ENCODE measurements at regions not wholly inside any gene's neighbourhood (a gene's known extent, or its start where the extent isn't known, plus 50 kb on each side); places are given as distances from the start of the nearest gene placed in this dataset.
"Not testable (repeated sequence)": the region's sequence is repeated elsewhere in the genome, so short reads cannot be mapped to it uniquely, and the experiment has no call there.

DNA sequence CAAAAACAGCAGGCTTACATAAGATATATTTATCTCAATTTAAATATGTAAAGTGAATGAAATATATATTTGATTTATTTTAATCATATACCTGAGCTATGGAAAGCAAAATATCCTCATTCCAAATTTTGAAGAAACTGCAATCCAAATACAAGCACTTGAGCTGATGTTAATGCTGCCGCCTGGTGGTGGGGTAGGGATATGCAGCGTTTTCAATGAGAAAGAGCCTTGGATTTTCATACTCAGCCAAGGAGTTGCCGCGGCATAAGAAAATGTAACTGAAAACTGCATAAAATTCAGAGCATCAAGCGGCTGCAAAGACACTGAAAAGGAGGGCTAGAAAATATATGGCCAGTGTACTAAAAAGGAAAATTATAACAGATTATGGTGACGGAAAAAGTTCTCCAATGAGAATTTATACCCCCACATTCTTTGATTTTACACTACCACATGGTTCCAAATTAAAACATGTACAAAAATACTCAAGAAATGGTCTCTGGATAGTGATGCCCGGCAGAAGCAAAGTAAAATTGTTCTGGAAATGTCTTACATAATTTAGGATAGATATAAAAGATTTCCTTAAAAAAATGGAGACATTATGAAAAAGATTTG lies 660.3 kb upstream of the PITX2 start:
- DNase-seq = no peak

DNA sequence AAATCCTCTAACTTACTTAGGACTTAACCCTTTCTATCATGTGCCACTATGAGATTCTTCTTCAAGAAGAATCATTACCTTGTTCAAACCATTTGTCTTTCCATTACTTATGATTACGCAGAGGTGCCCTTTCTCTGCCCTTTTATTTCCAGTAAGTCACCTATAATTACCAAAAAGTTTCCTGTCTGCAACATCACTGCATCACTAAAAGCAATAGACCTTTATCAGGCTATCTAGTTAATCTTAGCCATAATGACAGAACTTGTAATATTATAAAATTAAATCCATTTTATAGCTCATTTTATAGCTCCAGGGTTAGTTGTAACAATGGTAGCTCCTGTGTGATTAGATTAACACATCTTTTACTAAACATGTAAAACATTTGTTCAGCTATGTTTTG lies 673.6 kb upstream of the PITX2 start:
- DNase-seq = no peak

DNA sequence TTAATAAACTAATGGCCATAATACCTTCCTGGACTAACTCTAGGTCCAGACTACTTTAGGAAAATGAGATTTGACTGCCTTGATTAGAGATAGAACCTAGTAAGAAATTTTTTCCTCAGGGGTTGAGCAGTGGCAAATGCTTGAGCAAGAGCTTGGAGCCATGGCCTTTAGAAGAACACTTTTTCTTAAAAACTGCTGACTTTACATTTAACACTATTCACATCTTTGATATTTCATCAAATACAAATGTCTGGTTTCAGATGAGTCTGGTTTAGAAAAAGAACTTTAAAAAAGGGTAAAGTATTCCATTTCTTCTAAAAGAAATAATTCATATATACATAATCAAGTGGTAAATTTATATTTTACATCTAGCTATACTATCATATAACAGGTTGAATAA lies 680.9 kb upstream of the PITX2 start:
- DNase-seq = no peak

DNA sequence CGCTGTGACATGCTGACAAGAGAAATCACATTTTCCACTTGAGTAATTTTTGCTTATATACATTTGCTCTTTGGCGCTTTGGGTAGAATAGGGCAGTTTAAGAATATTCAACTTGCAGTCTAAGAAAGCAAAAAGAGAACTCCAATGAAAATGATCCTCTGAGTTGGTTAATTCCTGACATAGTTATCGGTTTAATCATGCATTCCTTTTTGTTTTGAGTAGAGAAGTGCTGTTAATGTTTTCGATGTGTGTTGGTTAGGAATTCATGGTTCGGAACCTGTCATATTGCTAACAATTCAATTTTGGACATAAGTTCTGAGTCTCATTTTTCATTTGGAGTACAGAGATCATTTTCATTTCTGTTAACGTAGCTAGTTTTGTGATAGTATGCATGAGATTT lies 700.6 kb upstream of the PITX2 start:
- DNase-seq = no peak

DNA sequence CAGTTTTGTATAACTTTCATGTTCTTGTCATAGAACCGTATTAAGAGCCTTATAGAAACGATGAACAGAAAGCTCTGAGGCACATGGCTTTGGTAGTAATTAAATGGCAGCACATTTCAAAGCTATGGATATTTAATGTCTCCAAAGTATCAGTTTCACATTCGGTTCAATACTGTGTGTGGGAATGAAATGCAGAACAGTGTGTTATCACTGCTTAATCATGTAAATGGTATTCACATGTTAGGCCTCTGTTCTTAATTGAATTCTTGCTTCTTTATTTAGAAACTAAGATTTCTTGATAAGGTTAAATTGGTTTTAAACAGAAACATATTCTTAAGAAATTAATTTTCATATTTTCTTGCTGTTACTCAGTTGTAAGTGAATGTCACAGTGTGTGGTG lies 701.0 kb upstream of the PITX2 start:
- DNase-seq = no peak

DNA sequence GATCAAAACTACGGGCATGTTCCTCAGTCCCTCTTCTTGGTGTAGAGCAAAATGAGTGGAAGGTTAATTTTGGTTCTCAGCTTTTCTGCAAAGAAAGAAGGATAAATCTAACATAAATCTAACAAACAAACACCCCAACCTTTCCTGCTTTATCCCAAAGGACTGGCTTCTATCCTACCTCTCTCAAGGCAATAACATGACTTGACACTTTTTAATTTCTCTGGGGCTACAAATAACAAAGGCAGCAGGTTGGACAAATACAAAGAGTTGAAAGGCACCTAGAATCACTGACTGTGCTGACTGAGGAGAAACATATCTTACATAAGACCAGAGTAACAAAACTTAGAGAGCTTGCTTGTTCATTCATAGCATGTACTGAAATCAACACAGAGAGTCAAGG lies 703.6 kb upstream of the PITX2 start:
- DNase-seq = no peak

DNA sequence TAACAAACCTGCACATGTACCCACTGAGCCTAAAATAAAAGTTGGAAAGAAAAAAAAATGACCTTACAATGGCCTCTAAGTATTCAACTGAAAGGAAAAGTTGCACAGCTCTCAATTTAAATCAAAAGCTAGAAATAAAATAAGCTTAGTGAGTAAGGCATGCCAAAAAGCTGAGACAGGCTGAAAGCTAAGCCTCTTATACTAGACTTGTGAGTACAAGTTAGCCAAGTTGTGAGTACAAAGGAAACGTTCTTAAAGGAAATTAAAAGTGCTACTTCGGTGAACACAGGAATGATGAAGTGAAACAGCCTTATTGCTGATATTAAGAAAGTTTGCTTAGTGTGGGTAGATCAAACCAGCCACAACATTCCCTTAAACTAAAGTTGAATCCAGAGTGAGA lies 707.9 kb upstream of the PITX2 start:
- DNase-seq = no peak

DNA sequence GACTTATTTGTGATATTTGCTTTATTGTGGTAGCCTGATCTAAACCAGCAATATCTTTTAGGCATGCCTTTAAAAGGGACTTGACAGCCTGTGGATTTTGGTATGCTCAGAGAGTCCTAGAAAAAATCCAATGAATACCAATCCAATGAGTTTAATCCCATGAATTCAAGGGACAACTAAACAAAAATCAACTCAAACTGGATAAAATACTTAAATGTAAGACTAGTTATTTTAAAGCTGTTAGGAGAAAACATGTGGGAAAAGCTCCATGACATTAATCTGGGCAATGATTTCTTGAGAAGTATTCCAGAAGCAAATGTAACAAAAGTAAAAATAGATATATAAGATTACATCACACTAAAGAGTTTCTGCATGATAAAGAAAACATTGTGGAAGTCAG lies 711.5 kb upstream of the PITX2 start:
- no peak for DNase-seq

DNA sequence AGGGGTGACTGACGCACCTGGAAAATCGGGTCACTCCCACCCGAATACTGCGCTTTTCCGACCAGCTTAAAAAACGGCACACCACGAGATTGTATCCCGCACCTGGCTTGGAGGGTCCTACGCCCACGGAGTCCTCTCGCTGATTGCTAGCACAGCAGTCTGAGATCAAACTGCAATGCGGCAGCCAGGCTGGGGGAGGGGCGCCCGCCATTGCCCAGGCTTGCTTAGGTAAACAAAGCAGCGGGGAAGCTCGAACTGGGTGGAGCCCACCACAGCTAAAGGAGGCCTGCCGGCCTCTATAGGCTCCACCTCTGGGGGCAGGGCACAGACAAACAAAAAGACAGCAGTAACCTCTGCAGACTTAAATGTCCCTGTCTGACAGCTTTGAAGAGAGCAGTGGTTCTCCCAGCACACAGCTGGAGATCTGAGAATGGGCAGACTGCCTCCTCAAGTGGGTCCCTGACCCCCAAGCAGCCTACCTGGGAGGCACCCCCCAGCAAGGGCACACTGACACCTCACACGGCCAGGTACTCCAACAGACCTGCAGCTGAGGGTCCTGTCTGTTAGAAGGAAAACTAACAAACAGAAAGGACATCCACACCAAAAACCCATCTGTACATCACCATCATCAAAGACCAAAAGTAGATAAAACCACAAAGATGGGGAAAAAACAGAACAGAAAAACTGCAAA lies 714.5 kb upstream of the PITX2 start:
- DNase-seq = peak; percentile 4

DNA sequence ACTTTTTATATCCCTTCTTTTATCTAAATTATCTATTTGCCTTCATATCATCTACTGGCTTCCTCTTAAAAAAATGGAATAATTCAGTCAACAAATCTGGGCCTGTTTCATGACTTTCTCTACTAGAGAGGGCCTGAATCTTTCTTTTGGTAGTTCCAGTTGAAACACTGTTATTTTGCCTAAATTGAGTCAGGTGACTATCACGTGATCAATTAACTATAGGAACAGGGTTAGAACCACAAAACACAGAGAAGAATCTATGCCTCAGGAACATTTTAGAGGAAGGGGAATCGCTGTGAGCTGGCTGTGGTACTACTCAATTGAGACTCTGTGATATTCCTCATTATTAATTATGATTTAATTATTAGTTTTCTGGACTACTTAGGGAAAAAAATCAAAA lies 736.7 kb upstream of the PITX2 start:
- DNase-seq = no peak

DNA sequence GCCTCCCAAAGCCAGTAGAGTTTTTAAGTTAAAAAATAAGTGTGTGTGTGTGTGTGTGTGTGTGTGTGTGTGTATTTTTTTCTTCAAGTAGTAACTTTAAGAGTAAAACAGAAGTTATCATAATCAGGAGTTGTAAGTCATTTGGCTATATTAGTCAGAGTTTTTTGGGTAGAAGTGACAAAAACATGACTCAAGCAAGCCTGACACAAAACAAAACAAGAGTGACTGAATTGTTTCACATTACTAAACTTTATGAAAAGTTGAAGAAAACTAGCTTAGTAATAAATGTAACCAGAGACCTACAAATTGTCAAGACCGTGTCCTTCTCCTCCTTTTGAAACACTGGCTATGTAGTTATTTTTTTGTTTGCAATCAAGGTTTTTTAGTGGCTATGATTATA lies 738.0 kb upstream of the PITX2 start:
- no peak for DNase-seq

DNA sequence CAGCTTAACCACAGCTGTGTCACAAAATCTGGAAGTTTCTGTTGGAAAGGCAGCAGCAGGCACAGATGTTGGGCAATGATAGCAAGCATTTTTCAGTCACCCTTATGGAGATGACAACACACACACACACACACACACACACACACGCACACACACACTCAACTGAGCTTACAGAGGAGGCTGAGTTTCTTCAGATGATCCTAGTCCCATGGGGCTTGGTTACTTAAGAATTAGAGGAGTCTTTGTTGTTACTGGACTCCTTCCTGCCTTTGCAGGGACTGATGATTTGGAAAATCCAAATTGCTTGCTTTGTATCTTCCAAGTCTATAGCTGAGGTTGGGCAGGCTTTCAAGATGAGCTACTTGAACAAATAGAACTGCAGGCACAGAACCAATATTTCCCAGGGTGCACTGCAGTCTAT lies 740.1 kb upstream of the PITX2 start:
- no peak for DNase-seq

DNA sequence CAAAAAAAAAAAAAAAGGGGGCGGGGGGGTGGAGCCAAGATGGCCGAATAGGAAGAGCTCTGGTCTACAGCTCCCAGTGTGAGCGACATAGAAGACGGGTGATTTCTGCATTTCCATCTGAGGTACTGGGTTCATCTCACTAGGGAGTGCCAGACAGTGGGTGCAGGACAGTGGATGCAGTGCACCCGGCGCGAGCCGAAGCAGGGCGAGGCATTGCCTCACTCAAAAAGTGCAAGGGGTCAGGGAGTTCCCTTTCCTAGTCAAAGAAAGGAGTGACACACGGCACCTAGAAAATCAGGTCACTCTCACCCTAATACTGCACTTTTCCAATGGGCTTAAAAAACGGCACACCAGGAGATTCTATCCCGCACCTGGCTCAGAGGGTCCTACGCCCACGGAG lies 755.0 kb upstream of the PITX2 start:
- not testable (repeated sequence) for DNase-seq

DNA sequence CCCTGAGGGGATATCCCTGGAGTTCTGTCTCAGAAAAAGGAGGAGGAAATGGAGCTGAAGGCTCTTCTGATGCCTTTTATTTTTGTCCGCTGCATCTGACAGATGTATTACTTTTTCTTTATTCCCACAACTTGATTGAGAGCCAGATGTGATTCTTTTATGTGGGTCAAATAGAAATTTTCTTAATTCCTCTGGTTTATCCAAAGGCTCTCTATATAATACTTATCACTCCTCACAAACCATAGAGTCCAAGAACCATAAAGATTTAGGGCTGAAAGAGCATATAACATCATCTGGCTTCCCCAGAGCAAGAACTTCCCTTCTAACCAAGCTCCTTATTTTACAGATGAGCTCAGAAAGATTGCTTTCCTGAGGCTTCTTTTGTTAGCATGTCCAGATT lies 756.7 kb upstream of the FAM241A start:
- no peak for DNase-seq

DNA sequence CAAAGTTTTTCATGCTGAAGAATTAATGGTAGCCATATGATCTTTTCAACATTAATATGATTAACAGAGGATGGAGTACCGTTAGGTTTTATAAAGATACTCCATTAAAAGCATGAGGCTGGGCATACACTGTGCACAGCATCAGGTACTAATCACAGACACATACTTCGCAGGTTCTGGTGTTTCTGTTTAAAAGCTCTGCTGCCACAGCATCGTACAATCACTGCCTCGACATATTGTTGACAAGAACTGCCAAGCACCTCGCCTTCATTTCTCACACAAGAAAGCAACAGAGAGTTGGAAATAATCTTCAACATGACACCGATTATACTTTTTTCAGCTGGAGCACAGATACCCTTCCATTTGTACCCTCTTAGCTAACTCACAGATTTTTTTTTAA lies 753.4 kb upstream of the FAM241A start:
- DNase-seq = no peak

DNA sequence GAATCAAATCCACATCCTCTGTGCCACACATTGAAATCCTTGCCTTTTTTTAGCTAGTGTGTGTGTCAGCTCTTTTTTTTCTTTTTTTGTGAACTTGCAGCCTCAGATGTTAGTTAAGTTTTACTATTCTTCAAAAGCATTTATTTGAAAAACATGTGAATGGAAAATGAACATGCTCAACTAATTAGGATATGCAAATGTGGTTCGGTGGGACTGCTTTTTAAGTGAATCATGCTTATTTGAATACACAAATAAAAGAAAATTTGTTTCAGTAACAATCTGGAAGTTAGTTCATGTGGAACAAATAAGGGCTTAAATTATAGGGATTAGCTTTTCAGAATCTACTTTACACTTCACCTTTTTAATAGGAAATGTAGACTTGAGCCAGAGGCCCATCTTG lies 751.5 kb upstream of the FAM241A start:
- no peak for DNase-seq

DNA sequence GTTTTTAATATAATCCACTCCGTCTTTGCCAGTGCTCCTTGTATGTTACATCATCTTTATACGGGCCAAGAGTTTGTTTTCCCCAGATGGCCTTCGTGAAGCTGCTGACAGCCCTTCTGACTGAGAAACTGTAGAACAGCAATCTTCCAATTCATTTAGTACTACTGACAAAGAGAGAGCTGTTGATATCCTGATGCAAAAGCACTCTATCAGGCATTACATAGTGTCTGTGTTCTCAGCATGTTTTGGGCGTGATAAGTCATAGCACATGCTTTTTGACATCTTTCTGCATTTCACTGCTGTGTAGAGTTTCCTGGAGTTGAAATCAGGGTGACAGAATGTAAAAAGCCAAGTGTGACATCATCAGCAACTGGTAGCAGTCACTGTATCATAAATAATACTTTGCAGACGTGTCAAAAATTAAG lies 746.3 kb upstream of the FAM241A start:
- DNase-seq = no peak

DNA sequence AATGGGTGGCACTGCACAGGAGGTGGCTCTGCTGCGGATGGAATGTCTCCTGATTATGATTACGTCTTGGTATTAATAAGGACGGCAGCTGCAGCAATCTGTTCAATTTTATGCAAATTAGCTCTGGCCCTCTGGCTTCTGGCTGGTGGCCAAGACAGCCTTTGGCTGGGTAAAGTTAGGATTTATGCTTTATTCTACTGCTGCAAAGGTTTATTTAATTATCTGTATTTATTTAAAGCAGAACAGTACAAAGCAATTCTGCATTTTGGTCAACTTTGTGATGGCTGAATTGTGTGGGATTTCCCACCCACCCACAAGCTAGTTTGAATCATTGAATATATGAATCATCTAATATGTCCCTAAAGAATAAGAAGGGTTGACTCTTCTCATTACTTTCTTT lies 745.6 kb upstream of the FAM241A start:
- DNase-seq = no peak

DNA sequence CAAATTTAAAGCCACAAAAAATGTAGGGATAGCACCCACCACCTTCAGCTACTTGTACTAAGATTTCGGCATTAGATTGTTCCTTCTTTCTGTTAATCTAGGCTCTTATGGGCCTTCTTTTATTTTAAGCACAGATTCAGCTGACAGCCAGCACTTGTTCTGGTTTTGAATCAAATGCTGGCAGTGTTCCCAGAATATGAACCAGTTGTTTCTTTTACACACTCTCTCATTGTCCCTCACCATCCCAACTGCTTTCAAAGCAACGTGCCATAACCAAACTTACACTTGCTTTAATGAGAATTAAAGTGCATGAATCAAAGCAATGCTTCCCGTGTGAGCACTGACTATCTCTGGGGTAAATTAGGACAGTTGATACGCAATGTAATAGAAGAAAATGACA lies 744.5 kb upstream of the FAM241A start:
- peak; percentile 1 for DNase-seq

DNA sequence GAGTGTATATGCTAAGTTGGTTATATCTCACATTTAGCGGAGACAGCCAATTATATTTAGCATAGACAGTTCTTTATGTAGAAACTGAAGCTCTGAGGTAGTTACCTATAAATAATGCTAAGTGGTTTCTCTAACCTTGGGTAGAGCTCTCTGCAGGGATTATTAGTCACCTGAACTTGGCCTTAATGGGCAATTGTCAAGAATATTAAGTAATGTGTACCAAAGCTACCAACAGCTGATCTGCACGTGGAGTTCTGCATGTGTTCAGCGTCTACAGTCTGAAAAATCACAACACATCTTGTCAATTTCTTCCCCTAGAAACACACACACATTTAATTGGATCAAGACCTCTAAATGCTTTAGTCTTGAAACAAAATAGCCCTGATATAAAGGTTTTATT lies 740.6 kb upstream of the FAM241A start:
- no peak for DNase-seq

DNA sequence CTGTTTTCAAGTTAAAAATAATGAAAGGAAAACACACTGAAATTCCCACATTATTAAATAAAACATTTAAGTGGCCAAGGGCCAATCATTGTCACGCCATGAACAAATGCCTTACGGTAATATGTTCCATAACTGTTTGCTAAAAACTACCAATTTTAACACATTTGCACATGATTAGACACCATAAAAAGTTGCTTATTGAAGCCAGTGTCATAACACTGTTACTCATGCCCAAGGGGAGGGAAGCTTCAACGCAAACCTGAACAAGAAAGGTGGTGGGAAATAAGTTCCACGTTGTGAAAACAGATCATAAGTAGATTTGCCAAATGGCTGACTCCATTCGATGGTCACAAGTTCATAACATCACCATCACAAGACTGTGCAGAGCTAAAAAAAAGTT lies 739.3 kb upstream of the FAM241A start:
- DNase-seq = no peak

DNA sequence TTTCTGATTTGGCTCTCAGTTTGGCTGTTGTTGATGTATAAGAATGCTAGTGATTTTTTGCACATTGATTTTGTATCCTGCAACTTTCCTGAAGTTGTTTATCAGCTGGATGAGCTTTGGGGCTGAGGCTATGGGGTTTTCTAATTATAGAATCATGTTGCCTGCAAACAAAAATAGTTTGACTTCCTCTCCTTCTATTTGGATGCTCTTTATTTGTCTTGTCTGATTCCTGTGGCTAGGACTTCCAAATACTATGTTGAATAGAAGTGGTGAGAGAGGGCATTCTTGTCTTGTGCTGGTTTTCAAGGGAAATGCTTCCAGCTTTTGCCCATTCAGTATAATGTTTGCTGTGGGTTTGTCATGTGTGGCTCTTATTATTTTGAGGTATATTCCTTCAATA lies 734.7 kb upstream of the FAM241A start:
- no peak for DNase-seq

DNA sequence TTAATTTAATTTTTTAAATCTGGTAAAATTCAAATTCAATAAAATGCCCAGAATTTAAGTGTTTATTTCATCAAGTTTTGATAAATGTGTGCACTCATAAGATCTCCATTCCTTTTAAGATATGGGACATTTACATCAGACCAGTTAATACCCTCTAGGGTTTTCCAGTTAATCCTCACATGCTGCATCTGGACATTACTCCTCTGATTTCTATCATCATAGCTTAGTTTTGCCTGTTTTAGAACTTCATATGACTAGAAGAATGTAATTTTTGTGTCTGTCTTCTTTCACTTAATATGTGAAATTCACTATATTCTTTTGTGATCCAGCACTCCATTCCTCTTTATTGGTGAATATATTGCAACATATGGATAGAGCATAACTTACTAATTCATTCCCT lies 727.7 kb upstream of the FAM241A start:
- DNase-seq = no peak

DNA sequence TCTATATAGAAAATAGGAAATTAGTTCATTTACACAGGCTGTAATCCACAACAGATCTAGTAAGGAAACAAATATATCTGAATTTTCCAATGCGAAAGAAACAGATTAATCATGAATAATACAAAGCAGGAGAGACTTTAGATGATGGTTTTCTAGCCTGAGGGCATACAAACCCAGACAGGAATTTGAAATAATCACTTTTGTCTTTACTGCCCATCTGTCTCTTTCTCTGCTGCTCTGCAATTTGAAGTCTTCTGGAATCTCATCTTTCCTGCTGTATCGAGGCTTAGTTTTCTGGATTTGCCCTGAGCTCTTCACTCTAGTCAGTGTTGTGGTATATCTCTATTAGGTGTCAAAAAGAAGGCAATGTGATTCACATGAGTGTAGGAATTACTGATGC lies 711.8 kb upstream of the FAM241A start:
- DNase-seq = no peak

DNA sequence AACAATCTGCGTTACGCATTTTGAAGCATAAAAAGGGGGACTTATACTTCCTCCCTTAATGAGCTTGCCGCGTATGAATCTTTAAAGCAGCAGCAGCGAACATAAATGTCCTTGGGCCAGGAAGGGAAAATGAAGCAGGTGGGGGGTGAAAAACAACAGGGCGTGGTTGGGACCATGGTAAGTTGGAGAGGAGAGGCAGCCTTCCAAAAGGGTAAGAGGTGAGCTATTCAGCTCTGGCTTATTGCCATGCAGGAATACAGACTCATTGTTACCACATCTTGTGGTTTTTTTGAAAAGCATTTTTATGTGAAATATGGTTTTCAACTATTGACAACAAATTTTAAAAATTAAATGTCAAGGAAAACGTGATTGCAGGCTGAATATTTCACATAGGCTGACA lies 710.7 kb upstream of the FAM241A start:
- no peak for DNase-seq

Data from NCI-H2171 (cell line).